OCI-LY7 (cell line): ENCODE measurements at regions not wholly inside any gene's neighbourhood (a gene's known extent, or its start where the extent isn't known, plus 50 kb on each side); places are given as distances from the start of the nearest gene placed in this dataset.

ENCODE experiments used
- BruUV-seq: library from RNA; stranded (reverse); fragments of 400-500 nt; replicated peaks from 2 replicates; lab custom pipeline; 2021; lab: Mats Ljungman, UMichigan
- CTCF ChIA-PET: fragments of 300-600 bp; sonication (Branson Sonifier 250); formaldehyde crosslinking; loops from one replicate; lab custom pipeline; 2022; ENCODE audit warnings: antibody characterized with exemption; ENCODE audit not compliant: unreplicated experiment; lab: Charles Lee
- POLR2A ChIA-PET: fragments of 300-600 bp; sonication (Branson Sonifier 250); formaldehyde crosslinking; loops from one replicate; lab custom pipeline; 2022; ENCODE audit warnings: antibody characterized with exemption; lab: Charles Lee
- DNase-seq: peaks from one replicate; pipeline ENCODE4 v3.0.0-alpha.2; 2015; ENCODE audit warnings: low spot score
- H2AFZ ChIP-seq: fragments of 200-600 bp; sonication (generic), shearing (Covaris generic); 2 replicates; pipeline ENCODE4 v1.6.1; 2014; ENCODE audit warnings: mild to moderate bottlenecking, antibody characterized with exemption, low read length, moderate library complexity
- H3K27ac ChIP-seq: fragments of 200-600 bp; sonication (generic); 2 replicates; pipeline ENCODE4 v1.5.1; 2014; ENCODE audit warnings: mixed run types, low read depth, mild to moderate bottlenecking, moderate library complexity, low read length, inconsistent platforms; ENCODE audit not compliant: poor library complexity, severe bottlenecking
- H3K36me3 ChIP-seq: fragments of 200-600 bp; sonication (generic); 2 replicates; pipeline ENCODE4 v1.6.1; 2014; ENCODE audit warnings: mild to moderate bottlenecking, antibody characterized with exemption, low read length, moderate library complexity, mixed read lengths; ENCODE audit not compliant: insufficient read depth
- H3K4me1 ChIP-seq: fragments of 200-600 bp; sonication (generic); 2 replicates; pipeline ENCODE4 v1.5.1; 2014; ENCODE audit warnings: mild to moderate bottlenecking, low read length; ENCODE audit not compliant: insufficient read depth, poor library complexity, severe bottlenecking
- H3K4me2 ChIP-seq: fragments of 200-600 bp; sonication (generic); 2 replicates; pipeline ENCODE4 v1.6.1; 2014; ENCODE audit warnings: mild to moderate bottlenecking, low read length
- H3K4me3 ChIP-seq: fragments of 200-600 bp; sonication (generic); 2 replicates; pipeline ENCODE4 v1.5.1; 2014; ENCODE audit warnings: mild to moderate bottlenecking, low read depth, low read length; ENCODE audit not compliant: poor library complexity, severe bottlenecking
- H3K79me2 ChIP-seq: fragments of 200-600 bp; sonication (generic); 2 replicates; pipeline ENCODE4 v1.6.1; 2016; ENCODE audit warnings: low read depth, mild to moderate bottlenecking, low read length, moderate library complexity, mixed read lengths; ENCODE audit not compliant: insufficient read depth
- H3K9me2 ChIP-seq: fragments of 200-600 bp; sonication (generic); 2 replicates; pipeline ENCODE4 v1.6.1; 2016; ENCODE audit warnings: mild to moderate bottlenecking, low read length, mixed read lengths; ENCODE audit not compliant: insufficient read depth
- H3K9me3 ChIP-seq: fragments of 200-600 bp; sonication (generic); 2 replicates; pipeline ENCODE4 v1.6.1; 2014; ENCODE audit warnings: mild to moderate bottlenecking, mixed run types, low read length, mixed read lengths
- H4K20me1 ChIP-seq: fragments of 200-600 bp; sonication (generic); 2 replicates; pipeline ENCODE4 v1.6.1; 2014; ENCODE audit warnings: mild to moderate bottlenecking, antibody characterized with exemption, low read length, moderate library complexity, mixed read lengths; ENCODE audit not compliant: insufficient read depth
- EZH2phosphoT487 ChIP-seq: fragments of 200-600 bp; sonication (generic); IDR thresholded peaks from 2 replicates; pipeline ENCODE4 v1.6.1; 2018; ENCODE audit warnings: low read depth, borderline replicate concordance, mild to moderate bottlenecking, mixed run types, antibody characterized with exemption, low read length, moderate library complexity, mixed read lengths
- intact Hi-C: fragments of 100-400 bp; cut with micrococcal nuclease; formaldehyde crosslinking; loops from one replicate; pipeline ENCODE4 v1.10.0; 2022; ENCODE audit not compliant: unreplicated experiment
- TF ChIP-seq, protein P1 (sequence below): fragments of 200-600 bp; sonication (generic); conservative IDR thresholded peaks from 2 replicates; pipeline ENCODE4 v1.5.1; 2014; ENCODE audit warnings: mild to moderate bottlenecking, antibody characterized with exemption, low read length, moderate library complexity, mixed read lengths

GRCh38 chr2:129799036-129799958 lies 180.2 kb upstream of the RAB6C start:
- intact Hi-C loops, result no loop called here
- CTCF ChIA-PET, result no interaction called here
- Histone ChIP-seq H2AFZ (no peak overlapping the region), H3K79me2 (no peaks in the 10 kb centered on the region), H3K4me2 (no peak overlapping the region), H3K36me3 (no peaks in the 10 kb centered on the region), H4K20me1 (no peaks in the 10 kb centered on the region), H3K9me3 (no peaks in the 10 kb centered on the region), H3K4me3 (no peak overlapping the region), H3K9me2 (no peaks in the 10 kb centered on the region), H3K4me1 (no peaks in the 10 kb centered on the region), H3K27ac (no peak overlapping the region)
- POLR2A ChIA-PET, result no interaction called here
- DNase-seq, result no peak
- no TSS peak for BruUV-seq
- TF ChIP-seq, protein P1, sequence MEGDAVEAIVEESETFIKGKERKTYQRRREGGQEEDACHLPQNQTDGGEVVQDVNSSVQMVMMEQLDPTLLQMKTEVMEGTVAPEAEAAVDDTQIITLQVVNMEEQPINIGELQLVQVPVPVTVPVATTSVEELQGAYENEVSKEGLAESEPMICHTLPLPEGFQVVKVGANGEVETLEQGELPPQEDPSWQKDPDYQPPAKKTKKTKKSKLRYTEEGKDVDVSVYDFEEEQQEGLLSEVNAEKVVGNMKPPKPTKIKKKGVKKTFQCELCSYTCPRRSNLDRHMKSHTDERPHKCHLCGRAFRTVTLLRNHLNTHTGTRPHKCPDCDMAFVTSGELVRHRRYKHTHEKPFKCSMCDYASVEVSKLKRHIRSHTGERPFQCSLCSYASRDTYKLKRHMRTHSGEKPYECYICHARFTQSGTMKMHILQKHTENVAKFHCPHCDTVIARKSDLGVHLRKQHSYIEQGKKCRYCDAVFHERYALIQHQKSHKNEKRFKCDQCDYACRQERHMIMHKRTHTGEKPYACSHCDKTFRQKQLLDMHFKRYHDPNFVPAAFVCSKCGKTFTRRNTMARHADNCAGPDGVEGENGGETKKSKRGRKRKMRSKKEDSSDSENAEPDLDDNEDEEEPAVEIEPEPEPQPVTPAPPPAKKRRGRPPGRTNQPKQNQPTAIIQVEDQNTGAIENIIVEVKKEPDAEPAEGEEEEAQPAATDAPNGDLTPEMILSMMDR, result no peak
- TF ChIP-seq EZH2phosphoT487, result no peak

DNA sequence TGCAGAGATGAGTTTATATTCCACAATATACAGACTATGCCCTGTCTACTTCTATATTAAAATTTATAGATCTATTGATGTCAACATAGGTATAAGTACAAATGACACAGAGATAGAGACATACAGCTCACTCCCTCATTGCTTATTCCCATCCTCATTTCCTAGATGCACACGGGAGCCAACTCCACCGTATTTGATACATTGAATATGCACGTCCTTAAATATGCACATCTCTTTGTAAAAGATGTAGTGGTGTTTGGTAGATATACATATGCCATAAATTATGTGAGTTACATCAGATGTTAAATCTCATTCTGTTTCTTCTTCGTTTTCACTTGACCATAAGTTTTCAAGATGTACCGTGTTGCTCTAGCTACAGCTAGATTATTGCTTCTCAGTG lies 179.2 kb upstream of the RAB6C start:
- POLR2A ChIA-PET, result no interaction called here
- H3K4me3 ChIP-seq, result no peak overlapping the region

More for the DNA sequence above, 179.2 kb upstream of the RAB6C start:
- Histone ChIP-seq H3K4me2 (no peak overlapping the region), H2AFZ (no peak overlapping the region), H3K4me1 (no peaks in the 10 kb centered on the region), H4K20me1 (no peaks in the 10 kb centered on the region), H3K36me3 (no peaks in the 10 kb centered on the region), H3K79me2 (no peaks in the 10 kb centered on the region), H3K27ac (no peak overlapping the region), H3K9me3 (no peaks in the 10 kb centered on the region), H3K9me2 (no peaks in the 10 kb centered on the region)
- CTCF ChIA-PET, result no interaction called here
- intact Hi-C loops, result no loop called here
- no TSS peak for BruUV-seq
- DNase-seq, result no peak
- TF ChIP-seq, protein P1, result no peak
- no peak for TF ChIP-seq EZH2phosphoT487
